Neutrophil (primary cell): ENCODE measurements at regions not wholly inside any gene's neighbourhood (a gene's known extent, or its start where the extent isn't known, plus 50 kb on each side); places are given as distances from the start of the nearest gene placed in this dataset.

Source experiments
- H3K27ac ChIP-seq: fragments of 200-600 bp; sonication (generic); 2 replicates; pipeline ENCODE4 v1.5.1; 2016; ENCODE audit warnings: mild to moderate bottlenecking, moderate library complexity
- H3K27me3 ChIP-seq: fragments of 200-600 bp; sonication (generic); 2 replicates; pipeline ENCODE4 v1.6.0; 2016; ENCODE audit warnings: mild to moderate bottlenecking
- H3K36me3 ChIP-seq: fragments of 200-600 bp; sonication (generic); 2 replicates; pipeline ENCODE4 v1.5.1; 2017
- H3K4me1 ChIP-seq, 2 experiments: fragments of 200-600 bp in 1 of 2; sonication (generic) in 1 of 2; 1 replicate in 1 of 2; 2 replicates in 1 of 2; pipeline versions ENCODE4 v1.5.1 to v1.6.1; 2013 to 2016; ENCODE audit warnings: low read depth in 1 of 2, low read length in 1 of 2, mild to moderate bottlenecking in 1 of 2, moderate library complexity in 1 of 2; ENCODE audit not compliant: control insufficient read depth in 1 of 2, insufficient read depth in 1 of 2
- H3K4me3 ChIP-seq, 2 experiments: fragments of 200-600 bp in 1 of 2; sonication (generic) in 1 of 2; 1 replicate in 1 of 2; 2 replicates in 1 of 2; pipeline ENCODE4 v1.5.1; 2013 to 2016; ENCODE audit warnings: low read depth in 1 of 2, low read length in 1 of 2, mild to moderate bottlenecking in 1 of 2, moderate library complexity in 1 of 2
- H3K9me3 ChIP-seq: fragments of 200-600 bp; sonication (generic); 2 replicates; pipeline ENCODE4 v1.5.1; 2016
- TF ChIP-seq, protein P1 (sequence below): fragments of 200-600 bp; sonication (generic); IDR thresholded peaks from 2 replicates; pipeline ENCODE4 v1.5.1; 2016; ENCODE audit warnings: antibody characterized with exemption

DNA sequence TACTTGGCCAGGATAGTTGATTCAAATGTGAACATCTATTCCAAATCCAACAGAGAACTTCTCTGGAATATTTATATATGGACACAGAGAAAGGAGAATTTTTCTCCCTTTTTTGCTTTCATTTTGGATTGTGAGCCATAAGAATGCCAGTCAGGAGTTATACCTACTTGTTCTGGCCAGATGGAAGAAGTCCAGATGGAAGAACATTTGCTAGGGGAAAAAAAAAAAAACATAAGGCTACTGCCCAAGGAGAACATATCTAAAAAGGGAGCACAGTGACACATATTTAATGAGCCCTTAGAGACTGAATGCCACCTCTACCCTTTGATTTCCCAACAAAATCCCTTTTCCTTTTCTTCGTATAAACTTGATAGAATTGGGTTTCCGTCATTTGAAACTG is 61.7 kb upstream of the PPP2R2B start:
- H3K4me3 ChIP-seq: no peak overlapping the region
- no peaks in the 10 kb centered on the region for H3K27me3 ChIP-seq
- no peaks in the 10 kb centered on the region for H3K36me3 ChIP-seq
- TF ChIP-seq, protein P1, sequence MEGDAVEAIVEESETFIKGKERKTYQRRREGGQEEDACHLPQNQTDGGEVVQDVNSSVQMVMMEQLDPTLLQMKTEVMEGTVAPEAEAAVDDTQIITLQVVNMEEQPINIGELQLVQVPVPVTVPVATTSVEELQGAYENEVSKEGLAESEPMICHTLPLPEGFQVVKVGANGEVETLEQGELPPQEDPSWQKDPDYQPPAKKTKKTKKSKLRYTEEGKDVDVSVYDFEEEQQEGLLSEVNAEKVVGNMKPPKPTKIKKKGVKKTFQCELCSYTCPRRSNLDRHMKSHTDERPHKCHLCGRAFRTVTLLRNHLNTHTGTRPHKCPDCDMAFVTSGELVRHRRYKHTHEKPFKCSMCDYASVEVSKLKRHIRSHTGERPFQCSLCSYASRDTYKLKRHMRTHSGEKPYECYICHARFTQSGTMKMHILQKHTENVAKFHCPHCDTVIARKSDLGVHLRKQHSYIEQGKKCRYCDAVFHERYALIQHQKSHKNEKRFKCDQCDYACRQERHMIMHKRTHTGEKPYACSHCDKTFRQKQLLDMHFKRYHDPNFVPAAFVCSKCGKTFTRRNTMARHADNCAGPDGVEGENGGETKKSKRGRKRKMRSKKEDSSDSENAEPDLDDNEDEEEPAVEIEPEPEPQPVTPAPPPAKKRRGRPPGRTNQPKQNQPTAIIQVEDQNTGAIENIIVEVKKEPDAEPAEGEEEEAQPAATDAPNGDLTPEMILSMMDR: no peak
- H3K27ac ChIP-seq: no peak overlapping the region
- H3K4me1 ChIP-seq: no peaks in the 10 kb centered on the region
- no peaks in the 10 kb centered on the region for H3K9me3 ChIP-seq

DNA sequence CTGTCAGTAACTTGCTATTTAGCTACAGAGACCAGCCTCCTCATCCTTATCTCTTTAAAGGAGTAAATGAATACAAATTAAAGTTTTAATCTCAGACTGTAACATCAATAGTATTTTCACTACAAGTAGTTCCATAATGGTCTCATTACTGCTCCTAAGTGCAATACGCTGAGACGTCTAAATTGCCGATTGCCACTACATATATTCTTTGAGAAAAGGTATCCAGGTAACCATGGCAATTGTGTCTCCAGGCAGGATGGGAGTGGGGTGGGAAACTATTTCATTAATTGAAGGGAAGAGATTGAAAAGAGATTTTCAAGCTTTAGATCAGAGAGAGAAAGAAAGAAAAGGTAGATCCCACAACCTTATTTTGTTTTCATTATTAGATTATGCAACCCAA is 65.5 kb upstream of the PPP2R2B start:
- H3K27me3 ChIP-seq: no peaks in the 10 kb centered on the region
- no peaks in the 10 kb centered on the region for H3K36me3 ChIP-seq
- TF ChIP-seq, protein P1: no peak
- H3K4me3 ChIP-seq: no peak overlapping the region
- no peaks in the 10 kb centered on the region for H3K4me1 ChIP-seq
- no peaks in the 10 kb centered on the region for H3K9me3 ChIP-seq
- H3K27ac ChIP-seq: no peak overlapping the region

DNA sequence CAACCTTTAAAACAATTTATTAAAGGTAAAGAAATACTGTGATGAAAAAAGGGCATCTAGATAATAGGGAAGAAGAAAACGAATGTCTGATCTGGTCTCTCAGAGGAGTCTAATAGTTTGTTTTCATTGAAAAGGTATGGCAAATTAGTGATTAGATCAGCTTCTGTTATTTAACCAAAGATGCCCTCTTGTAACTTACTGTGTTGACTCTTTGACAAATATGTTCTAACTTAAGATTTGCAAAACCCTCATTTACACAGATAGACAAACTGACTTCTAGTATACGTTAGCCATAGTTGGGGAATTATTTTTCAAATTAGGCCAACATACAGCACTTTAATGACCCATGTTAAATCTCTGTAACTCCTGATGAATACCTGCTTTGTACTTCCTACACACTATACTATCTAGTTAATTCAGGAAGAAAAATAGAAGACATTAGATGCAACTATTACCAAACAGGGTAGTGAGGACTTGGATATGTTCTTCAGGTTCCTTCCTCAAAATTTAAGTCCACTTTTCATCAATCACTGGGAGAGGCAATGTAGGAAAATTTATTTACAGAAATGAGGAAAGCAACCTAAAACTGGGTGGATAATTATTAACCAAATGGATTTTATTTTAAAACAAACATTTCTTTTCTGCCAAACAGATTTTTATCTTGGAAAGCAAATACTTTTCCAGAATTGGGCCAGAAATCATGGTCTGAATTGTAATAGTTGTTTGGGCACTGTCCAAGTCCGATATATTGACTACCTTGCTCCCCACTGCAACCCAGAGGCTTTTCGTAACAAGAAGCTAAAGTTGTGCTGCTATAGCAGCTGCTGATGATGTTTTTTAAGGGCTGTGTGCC is 66.4 kb upstream of the PPP2R2B start:
- H3K27me3 ChIP-seq: no peaks in the 10 kb centered on the region
- no peak overlapping the region for H3K4me3 ChIP-seq
- H3K36me3 ChIP-seq: no peaks in the 10 kb centered on the region
- H3K4me1 ChIP-seq: no peaks in the 10 kb centered on the region
- TF ChIP-seq, protein P1: no peak
- no peaks in the 10 kb centered on the region for H3K9me3 ChIP-seq
- no peak overlapping the region for H3K27ac ChIP-seq

DNA sequence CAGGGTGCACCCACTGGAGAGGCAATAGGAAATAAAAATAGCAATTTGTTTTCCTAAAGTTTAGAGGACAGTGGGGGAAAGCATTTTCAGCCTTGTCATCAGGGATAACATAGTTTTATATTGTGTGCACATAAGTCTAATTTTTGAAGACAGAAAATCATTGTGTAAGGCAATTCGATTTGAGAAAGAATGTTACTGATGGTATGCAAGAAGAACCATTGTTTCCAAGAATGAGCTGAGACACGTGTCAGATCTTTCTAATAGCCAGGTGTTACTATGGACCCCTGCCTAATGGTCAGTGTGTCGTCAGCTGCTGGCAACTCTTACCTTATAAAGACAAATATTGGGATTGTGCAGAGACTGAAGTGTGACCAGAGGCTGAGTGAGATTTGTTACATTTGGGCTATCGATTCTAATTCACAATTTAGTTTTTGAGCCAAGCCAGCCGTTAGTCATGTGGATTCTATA is 67.1 kb upstream of the PPP2R2B start:
- H3K4me3 ChIP-seq: no peak overlapping the region
- H3K27ac ChIP-seq: no peak overlapping the region
- no peaks in the 10 kb centered on the region for H3K36me3 ChIP-seq
- no peaks in the 10 kb centered on the region for H3K4me1 ChIP-seq
- no peaks in the 10 kb centered on the region for H3K9me3 ChIP-seq
- TF ChIP-seq, protein P1: no peak
- H3K27me3 ChIP-seq: no peaks in the 10 kb centered on the region

DNA sequence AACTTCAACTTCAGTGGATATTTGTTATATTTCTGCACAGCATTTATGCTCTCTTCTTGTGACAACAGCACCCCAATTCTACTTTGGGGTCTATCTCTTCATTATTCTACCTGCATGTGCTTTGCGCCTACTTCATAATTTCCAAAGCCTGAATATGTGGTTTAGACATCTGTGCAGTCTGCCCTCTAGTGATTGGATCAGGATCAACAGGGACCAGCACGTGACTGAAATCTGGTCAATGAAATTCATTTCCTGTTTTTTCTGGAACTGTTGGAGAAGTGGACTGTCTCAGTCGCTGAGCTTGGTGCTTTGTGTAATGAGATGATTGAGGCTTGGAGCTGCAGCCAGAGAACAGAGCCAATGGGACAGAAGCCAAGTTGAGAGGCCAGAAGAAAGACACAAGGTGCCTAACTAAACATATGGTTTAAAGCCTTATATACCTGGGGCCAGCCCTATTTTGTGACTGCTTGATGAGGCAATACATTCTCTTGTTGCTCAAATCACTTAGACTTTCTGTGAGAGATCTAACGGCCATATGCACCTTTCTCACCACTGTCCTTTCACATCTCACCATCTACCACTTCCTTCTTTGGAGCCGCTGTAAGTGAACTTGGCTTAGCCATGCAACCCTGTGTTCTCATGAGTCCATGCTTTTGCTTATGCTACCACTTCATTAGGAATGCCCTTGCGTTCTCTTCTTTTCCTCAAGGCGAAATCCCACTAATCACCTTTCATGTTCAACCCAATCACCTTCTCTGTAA is 68.8 kb upstream of the PPP2R2B start:
- Histone ChIP-seq H3K36me3 (no peaks in the 10 kb centered on the region), H3K27ac (no peak overlapping the region)

More for the DNA sequence above, 68.8 kb upstream of the PPP2R2B start:
- Histone ChIP-seq H3K27me3 (no peaks in the 10 kb centered on the region), H3K4me1 (no peaks in the 10 kb centered on the region), H3K4me3 (no peak overlapping the region), H3K9me3 (no peaks in the 10 kb centered on the region)
- TF ChIP-seq, protein P1: no peak
